ENCODE measurements at regions not wholly inside any gene's neighbourhood (a gene's known extent, or its start where the extent isn't known, plus 50 kb on each side); places are given as distances from the start of the nearest gene placed in this dataset.

DNA sequence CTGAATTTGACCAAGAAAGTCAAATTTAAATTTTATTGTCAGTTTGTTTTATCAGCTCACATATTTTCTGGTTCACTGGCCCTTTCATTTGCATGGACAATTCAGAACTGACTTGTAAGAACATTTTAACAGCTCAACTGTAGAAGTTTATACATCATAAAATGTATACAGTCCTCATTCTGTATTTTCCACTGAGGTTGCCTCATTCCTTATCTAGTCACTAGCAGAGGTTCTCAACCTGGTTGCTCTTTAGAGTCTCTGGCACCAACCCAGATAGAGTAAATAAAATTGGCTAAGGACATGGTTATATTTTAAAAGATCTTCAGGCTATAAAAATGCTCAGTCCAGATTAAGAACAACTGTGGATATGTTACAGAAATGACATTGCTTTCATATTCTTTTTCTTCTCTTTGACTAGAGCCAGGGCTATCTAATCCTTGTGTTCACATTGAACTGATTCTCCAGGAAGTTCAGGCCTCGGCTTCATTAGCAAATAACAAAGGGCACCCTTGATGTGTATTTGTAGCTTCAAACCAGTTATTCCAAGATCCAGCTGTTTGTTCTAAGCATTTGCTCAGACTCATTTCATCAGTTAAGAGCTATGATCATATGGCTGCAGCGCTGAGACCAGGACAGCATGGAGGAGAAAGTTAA lies 782.5 kb downstream of the ETS1 start:
- Histone ChIP-seq H2AK9ac (replicated peaks; ENCODE audit: low read depth, low read length, poor library complexity) (no peak overlapping the region), H4K91ac (ENCODE audit: insufficient read depth, low read depth, low read length) (no peak overlapping the region), H2BK5ac (ENCODE audit: low read depth, low read length, poor library complexity, severe bottlenecking) (no peak overlapping the region), H3K9ac (ENCODE audit: low read depth, low read length) (no peak overlapping the region), H3K18ac (ENCODE audit: low read depth, low read length) (no peak overlapping the region), H3K79me1 (ENCODE audit: low read depth in 1 of 2, low read length in 2 of 2) (no peaks in the 10 kb centered on the region), H3K56ac (ENCODE audit: extremely low read depth, insufficient read depth, low read length) (no peak overlapping the region), H3K4me3 (ENCODE audit: insufficient read depth, low read depth, low read length) (no peak overlapping the region), H2BK15ac (ENCODE audit: low read depth, low read length) (no peak overlapping the region), H3K9me1 (ENCODE audit: insufficient read depth, low read length) (no peaks in the 10 kb centered on the region), H3K27ac (ENCODE audit: insufficient read depth, low read length) (no peak overlapping the region), H2BK120ac (ENCODE audit: low read depth, low read length) (no peak overlapping the region), H4K20me1 (ENCODE audit: insufficient read depth, low read length) (no peaks in the 10 kb centered on the region), H2AK5ac (ENCODE audit: low read depth, low read length) (no peak overlapping the region), H2AFZ (replicated peaks; ENCODE audit: low read length, poor library complexity) (no peak overlapping the region), H3K4me2 (ENCODE audit: low read depth, low read length) (no peak overlapping the region), H3K4me1 (ENCODE audit: control insufficient read depth, insufficient read depth, low read length) (no peaks in the 10 kb centered on the region), H3K27me3 (ENCODE audit: control insufficient read depth, insufficient read depth, low read length) (no peaks in the 10 kb centered on the region; the same call in 1 of the 2 replicates), H4K5ac (ENCODE audit: low read depth, low read length) (no peak overlapping the region), H3K36me3 (ENCODE audit: control insufficient read depth, insufficient read depth, low read length) (no peaks in the 10 kb centered on the region), H2BK20ac (ENCODE audit: low read depth, low read length) (no peak overlapping the region), H3K4ac (ENCODE audit: low read depth, low read length) (no peak overlapping the region), H3K14ac (replicated peaks; ENCODE audit: low read depth, low read length) (no peak overlapping the region), H4K8ac (ENCODE audit: low read depth in 2 of 2, low read length in 2 of 2) (no peak overlapping the region), H3K23ac (ENCODE audit: low read depth, low read length) (no peak overlapping the region), H3K9me3 (ENCODE audit: control insufficient read depth, insufficient read depth, low read length) (no peaks in the 10 kb centered on the region)
- in situ Hi-C loops (cut with MboI; ENCODE audit: low sequenced_read_pairs) = no loop called here
- no peak for DNase-seq
- ChIA-PET CTCF (no interaction called here), POLR2A (ENCODE audit: unreplicated experiment) (no interaction called here)
- intact Hi-C loops (cut with micrococcal nuclease) = no loop called here
- no peak for ATAC-seq (ENCODE audit: low read depth)
- BruUV-seq (replicated peaks) = no TSS peak
- no peak for TF ChIP-seq MAFK (IDR thresholded peaks at IDR 0.05; ENCODE audit: low read depth, low read length)
- no peak for TF ChIP-seq MXI1 (IDR thresholded peaks at IDR 0.05; ENCODE audit: borderline replicate concordance, low read depth, low read length)
- dilution Hi-C loops (cut with HindIII; ENCODE audit: low sequenced_read_pairs, unreplicated experiment) = no loop called here
- WGBS, 2 experiments (ENCODE audit: extremely low coverage in 2 of 2, insufficient read length in 1 of 2) = no CpG with 5 or more reads among the region's 2 CpGs
